H1 (cell line): ENCODE measurements at regions not wholly inside any gene's neighbourhood (a gene's known extent, or its start where the extent isn't known, plus 50 kb on each side); places are given as distances from the start of the nearest gene placed in this dataset.

Experiments used
- ATF3 ChIP-seq: IDR thresholded peaks from 2 replicates; pipeline ENCODE4 v1.6.1; 2011; ENCODE audit warnings: low read depth, mild to moderate bottlenecking, low read length; ENCODE audit not compliant: insufficient read depth
- CHD1 ChIP-seq: IDR thresholded peaks from 2 replicates; pipeline ENCODE4 v1.6.1; 2012; ENCODE audit warnings: low read depth, low read length, improper control_type of control experiment
- CTCF ChIP-seq, 3 experiments: IDR thresholded peaks; 1 replicate in 2 of 3; 2 replicates in 1 of 3; pipeline versions ENCODE4 v1.5.1 to v1.6.1; 2011; ENCODE audit warnings: low read length in 3 of 3, mild to moderate bottlenecking in 3 of 3, inconsistent platforms in 2 of 3, low read depth in 1 of 3, moderate library complexity in 1 of 3; ENCODE audit not compliant: insufficient read depth in 1 of 3; ENCODE audit errors: control extremely low read depth in 1 of 3
- EP300 ChIP-seq, 2 experiments: IDR thresholded peaks; 1 replicate in 1 of 2; 2 replicates in 1 of 2; pipeline ENCODE4 v1.6.1; 2011 to 2012; ENCODE audit warnings: low read depth in 2 of 2, low read length in 2 of 2, mild to moderate bottlenecking in 2 of 2, borderline replicate concordance in 1 of 2, inconsistent platforms in 1 of 2, moderate library complexity in 1 of 2
- EZH2 ChIP-seq: fragments of 200-600 bp; sonication (generic); IDR thresholded peaks from 2 replicates; pipeline ENCODE4 v1.7.1; 2012; ENCODE audit warnings: low read depth, mild to moderate bottlenecking, moderate library complexity, low read length, inconsistent platforms; ENCODE audit not compliant: severe bottlenecking
- JUN ChIP-seq: IDR thresholded peaks from 2 replicates; pipeline ENCODE4 v1.6.1; 2011; ENCODE audit warnings: low read depth, mild to moderate bottlenecking, improper control_type of control experiment, low read length
- PHF8 ChIP-seq: fragments of 200-600 bp; sonication (generic); conservative IDR thresholded peaks from 2 replicates; pipeline ENCODE4 v1.7.1; 2012; ENCODE audit warnings: low read depth, mild to moderate bottlenecking, inconsistent platforms, low read length, moderate library complexity
- POLR2A ChIP-seq, 2 experiments: IDR thresholded peaks; 1 replicate in 1 of 2; 2 replicates in 1 of 2; pipeline ENCODE4 v1.6.1; 2011; ENCODE audit warnings: low read depth in 2 of 2, low read length in 2 of 2, mild to moderate bottlenecking in 2 of 2; ENCODE audit errors: control extremely low read depth in 1 of 2
- POU5F1 ChIP-seq: IDR thresholded peaks from 2 replicates; pipeline ENCODE4 v1.6.1; 2011; ENCODE audit warnings: low read depth, mild to moderate bottlenecking, low read length, moderate library complexity
- RFX5 ChIP-seq: IDR thresholded peaks from 2 replicates; pipeline ENCODE4 v1.6.1; 2011; ENCODE audit warnings: low read depth, low read length, improper control_type of control experiment, borderline replicate concordance
- SP1 ChIP-seq: IDR thresholded peaks from 2 replicates; pipeline ENCODE4 v1.6.1; 2011; ENCODE audit warnings: low read depth, low read length
- TAF7 ChIP-seq: optimal IDR thresholded peaks from 2 replicates; pipeline ENCODE3; 2011; ENCODE audit warnings: low read depth, mild to moderate bottlenecking, inconsistent platforms, low read length, moderate library complexity, borderline replicate concordance
- USF2 ChIP-seq: IDR thresholded peaks from 2 replicates; pipeline ENCODE4 v1.6.1; 2011; ENCODE audit warnings: low read length, improper control_type of control experiment
- ZNF274 ChIP-seq: IDR thresholded peaks from 2 replicates; pipeline ENCODE4 v1.7.0; 2012; ENCODE audit warnings: low read length, borderline replicate concordance; ENCODE audit errors: extremely low read depth

- TF ChIP-seq POLR2A (IDR thresholded peaks at IDR 0.05; ENCODE audit: control extremely low read depth in 1 of 2, low read depth in 2 of 2, low read length in 2 of 2) (no peak), EP300 (IDR thresholded peaks at IDR 0.05; ENCODE audit: borderline replicate concordance in 1 of 2, low read depth in 2 of 2, low read length in 2 of 2) (no peak), CTCF (IDR thresholded peaks at IDR 0.05; ENCODE audit: control extremely low read depth in 1 of 3, insufficient read depth in 1 of 3, low read depth in 1 of 3, low read length in 3 of 3) (no peak), PHF8 (no peak), CHD1 (no peak), USF2 (no peak), SP1 (no peak), EZH2 (no peak), JUN (no peak), ATF3 (no peak), POU5F1 (no peak), TAF7 (no peak), ZNF274 (no peak), RFX5 (no peak)
These were observed 63.8 kb upstream of the NOCT start for GRCh38 chr4:138951764-138952163.
